ENCODE measurements at regions not wholly inside any gene's neighbourhood (a gene's known extent, or its start where the extent isn't known, plus 50 kb on each side); places are given as distances from the start of the nearest gene placed in this dataset.

DNA sequence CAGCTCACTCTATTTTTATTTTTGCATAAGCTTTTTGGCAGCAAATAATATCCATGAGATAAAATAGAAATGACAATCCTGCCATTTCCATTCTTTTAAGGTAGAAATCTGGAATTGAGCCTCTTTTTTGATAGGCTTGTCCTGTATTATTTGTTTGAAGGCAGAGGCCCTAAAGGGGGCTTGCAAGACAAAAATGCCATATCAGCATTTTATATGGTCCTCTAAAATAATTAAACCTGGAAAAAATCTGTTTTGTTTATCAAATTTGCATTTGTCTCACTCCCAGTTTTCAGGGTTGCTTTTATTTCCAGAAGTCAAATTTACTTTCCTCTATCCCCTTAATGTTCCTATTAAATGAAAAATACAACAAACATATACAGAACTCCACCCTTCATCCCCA, 134.9 kb upstream of the GAP43 start:
- TF ChIP-seq, protein P1, sequence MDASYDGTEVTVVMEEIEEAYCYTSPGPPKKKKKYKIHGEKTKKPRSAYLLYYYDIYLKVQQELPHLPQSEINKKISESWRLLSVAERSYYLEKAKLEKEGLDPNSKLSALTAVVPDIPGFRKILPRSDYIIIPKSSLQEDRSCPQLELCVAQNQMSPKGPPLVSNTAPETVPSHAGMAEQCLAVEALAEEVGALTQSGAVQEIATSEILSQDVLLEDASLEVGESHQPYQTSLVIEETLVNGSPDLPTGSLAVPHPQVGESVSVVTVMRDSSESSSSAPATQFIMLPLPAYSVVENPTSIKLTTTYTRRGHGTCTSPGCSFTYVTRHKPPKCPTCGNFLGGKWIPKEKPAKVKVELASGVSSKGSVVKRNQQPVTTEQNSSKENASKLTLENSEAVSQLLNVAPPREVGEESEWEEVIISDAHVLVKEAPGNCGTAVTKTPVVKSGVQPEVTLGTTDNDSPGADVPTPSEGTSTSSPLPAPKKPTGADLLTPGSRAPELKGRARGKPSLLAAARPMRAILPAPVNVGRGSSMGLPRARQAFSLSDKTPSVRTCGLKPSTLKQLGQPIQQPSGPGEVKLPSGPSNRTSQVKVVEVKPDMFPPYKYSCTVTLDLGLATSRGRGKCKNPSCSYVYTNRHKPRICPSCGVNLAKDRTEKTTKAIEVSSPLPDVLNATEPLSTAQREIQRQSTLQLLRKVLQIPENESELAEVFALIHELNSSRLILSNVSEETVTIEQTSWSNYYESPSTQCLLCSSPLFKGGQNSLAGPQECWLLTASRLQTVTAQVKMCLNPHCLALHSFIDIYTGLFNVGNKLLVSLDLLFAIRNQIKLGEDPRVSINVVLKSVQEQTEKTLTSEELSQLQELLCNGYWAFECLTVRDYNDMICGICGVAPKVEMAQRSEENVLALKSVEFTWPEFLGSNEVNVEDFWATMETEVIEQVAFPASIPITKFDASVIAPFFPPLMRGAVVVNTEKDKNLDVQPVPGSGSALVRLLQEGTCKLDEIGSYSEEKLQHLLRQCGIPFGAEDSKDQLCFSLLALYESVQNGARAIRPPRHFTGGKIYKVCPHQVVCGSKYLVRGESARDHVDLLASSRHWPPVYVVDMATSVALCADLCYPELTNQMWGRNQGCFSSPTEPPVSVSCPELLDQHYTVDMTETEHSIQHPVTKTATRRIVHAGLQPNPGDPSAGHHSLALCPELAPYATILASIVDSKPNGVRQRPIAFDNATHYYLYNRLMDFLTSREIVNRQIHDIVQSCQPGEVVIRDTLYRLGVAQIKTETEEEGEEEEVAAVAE (CRISPR knock-in tag; IDR thresholded peaks at IDR 0.05; ENCODE audit: borderline replicate concordance): no peak
- TF ChIP-seq EZH2 (conservative IDR thresholded peaks at IDR 0.05; ENCODE audit: low read depth, low read length) (no peak), TFDP1 (CRISPR knock-in tag; IDR thresholded peaks at IDR 0.05; ENCODE audit: borderline replicate concordance) (no peak), MXI1 (IDR thresholded peaks at IDR 0.05; ENCODE audit: borderline replicate concordance, low read depth, low read length) (no peak), POLR2A (IDR thresholded peaks at IDR 0.05; ENCODE audit: insufficient read depth in 1 of 2, low read depth in 2 of 2, low read length in 2 of 2) (no peak), ZNF670 (CRISPR knock-in tag; IDR thresholded peaks at IDR 0.05; ENCODE audit: borderline replicate concordance) (no peak), MYC (CRISPR knock-in tag; IDR thresholded peaks at IDR 0.05; ENCODE audit: borderline replicate concordance) (no peak)
- TF ChIP-seq, protein P2, sequence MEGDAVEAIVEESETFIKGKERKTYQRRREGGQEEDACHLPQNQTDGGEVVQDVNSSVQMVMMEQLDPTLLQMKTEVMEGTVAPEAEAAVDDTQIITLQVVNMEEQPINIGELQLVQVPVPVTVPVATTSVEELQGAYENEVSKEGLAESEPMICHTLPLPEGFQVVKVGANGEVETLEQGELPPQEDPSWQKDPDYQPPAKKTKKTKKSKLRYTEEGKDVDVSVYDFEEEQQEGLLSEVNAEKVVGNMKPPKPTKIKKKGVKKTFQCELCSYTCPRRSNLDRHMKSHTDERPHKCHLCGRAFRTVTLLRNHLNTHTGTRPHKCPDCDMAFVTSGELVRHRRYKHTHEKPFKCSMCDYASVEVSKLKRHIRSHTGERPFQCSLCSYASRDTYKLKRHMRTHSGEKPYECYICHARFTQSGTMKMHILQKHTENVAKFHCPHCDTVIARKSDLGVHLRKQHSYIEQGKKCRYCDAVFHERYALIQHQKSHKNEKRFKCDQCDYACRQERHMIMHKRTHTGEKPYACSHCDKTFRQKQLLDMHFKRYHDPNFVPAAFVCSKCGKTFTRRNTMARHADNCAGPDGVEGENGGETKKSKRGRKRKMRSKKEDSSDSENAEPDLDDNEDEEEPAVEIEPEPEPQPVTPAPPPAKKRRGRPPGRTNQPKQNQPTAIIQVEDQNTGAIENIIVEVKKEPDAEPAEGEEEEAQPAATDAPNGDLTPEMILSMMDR (CRISPR knock-in tag; IDR thresholded peaks at IDR 0.05): no peak
- TF ChIP-seq, protein P3, sequence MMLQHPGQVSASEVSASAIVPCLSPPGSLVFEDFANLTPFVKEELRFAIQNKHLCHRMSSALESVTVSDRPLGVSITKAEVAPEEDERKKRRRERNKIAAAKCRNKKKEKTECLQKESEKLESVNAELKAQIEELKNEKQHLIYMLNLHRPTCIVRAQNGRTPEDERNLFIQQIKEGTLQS (CRISPR knock-in tag; IDR thresholded peaks at IDR 0.05): no peak

Data from HepG2 (cell line).